ENCODE measurements at regions not wholly inside any gene's neighbourhood (a gene's known extent, or its start where the extent isn't known, plus 50 kb on each side); places are given as distances from the start of the nearest gene placed in this dataset.

DNA sequence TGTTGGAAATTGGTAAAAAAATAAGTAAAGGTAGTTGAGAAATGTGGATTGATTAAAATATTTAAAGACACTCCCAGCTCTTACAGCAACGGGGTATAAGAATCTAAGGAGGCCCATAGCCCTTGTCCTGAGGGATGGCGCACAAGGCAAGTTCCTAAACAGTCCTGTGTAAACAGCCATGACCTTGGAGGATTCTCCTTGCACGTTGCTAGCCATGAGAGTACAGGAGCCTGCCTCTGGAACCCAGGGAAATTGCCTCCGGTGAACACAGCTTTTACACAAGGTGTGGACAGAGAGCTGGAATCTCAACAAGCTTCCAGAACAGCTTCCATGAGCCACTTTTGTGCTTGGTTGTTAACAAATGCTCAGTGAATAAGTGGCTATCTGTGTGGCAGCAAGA, 378.2 kb downstream of the FOXO1 start:
- no peaks in the 10 kb centered on the region for H3K36me3 Mint-ChIP-seq (ENCODE audit: low read depth, unreplicated experiment)
- Histone ChIP-seq H3K4me1 (ENCODE audit: insufficient read depth, low read length) (no peaks in the 10 kb centered on the region), H3K79me2 (ENCODE audit: insufficient read depth, low read length) (no peaks in the 10 kb centered on the region), H4K20me1 (ENCODE audit: insufficient read depth, low read length) (no peaks in the 10 kb centered on the region), H3K27ac (ENCODE audit: low read depth, low read length) (no peak overlapping the region), H3K36me3 (ENCODE audit: insufficient read depth, low read length) (no peaks in the 10 kb centered on the region), H3K9ac (ENCODE audit: low read length) (no peak overlapping the region), H3K4me3 (ENCODE audit: insufficient read depth, low read depth, low read length) (no peak overlapping the region), H2AFZ (ENCODE audit: low read depth, low read length) (no peak overlapping the region), H3K9me3 (ENCODE audit: insufficient read depth, low read depth, low read length) (no peaks in the 10 kb centered on the region), H3K27me3 (ENCODE audit: insufficient read depth, low read length) (no peaks in the 10 kb centered on the region), H3K4me2 (ENCODE audit: low read length) (no peak overlapping the region)
- no peaks in the 10 kb centered on the region for H3K4me1 Mint-ChIP-seq (ENCODE audit: low read depth, unreplicated experiment)
- TF ChIP-seq, protein P1, sequence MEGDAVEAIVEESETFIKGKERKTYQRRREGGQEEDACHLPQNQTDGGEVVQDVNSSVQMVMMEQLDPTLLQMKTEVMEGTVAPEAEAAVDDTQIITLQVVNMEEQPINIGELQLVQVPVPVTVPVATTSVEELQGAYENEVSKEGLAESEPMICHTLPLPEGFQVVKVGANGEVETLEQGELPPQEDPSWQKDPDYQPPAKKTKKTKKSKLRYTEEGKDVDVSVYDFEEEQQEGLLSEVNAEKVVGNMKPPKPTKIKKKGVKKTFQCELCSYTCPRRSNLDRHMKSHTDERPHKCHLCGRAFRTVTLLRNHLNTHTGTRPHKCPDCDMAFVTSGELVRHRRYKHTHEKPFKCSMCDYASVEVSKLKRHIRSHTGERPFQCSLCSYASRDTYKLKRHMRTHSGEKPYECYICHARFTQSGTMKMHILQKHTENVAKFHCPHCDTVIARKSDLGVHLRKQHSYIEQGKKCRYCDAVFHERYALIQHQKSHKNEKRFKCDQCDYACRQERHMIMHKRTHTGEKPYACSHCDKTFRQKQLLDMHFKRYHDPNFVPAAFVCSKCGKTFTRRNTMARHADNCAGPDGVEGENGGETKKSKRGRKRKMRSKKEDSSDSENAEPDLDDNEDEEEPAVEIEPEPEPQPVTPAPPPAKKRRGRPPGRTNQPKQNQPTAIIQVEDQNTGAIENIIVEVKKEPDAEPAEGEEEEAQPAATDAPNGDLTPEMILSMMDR (IDR thresholded peaks at IDR 0.05; ENCODE audit: insufficient read depth, low read depth, low read length), result no peak
- no peak for TF ChIP-seq EZH2 (IDR thresholded peaks at IDR 0.05; ENCODE audit: insufficient read depth, low read length)
- no peak overlapping the region for H3K4me3 Mint-ChIP-seq (ENCODE audit: unreplicated experiment)
- no peak for DNase-seq (ENCODE audit: low read depth)
- no peak for FAIRE-seq
- H3K9me3 Mint-ChIP-seq (ENCODE audit: unreplicated experiment), result peaks cover 3% of the 10 kb centered on the region
- H3K27me3 Mint-ChIP-seq (ENCODE audit: low read depth, unreplicated experiment), result no peaks in the 10 kb centered on the region
- no peak overlapping the region for H3K27ac Mint-ChIP-seq (ENCODE audit: unreplicated experiment)

DNA sequence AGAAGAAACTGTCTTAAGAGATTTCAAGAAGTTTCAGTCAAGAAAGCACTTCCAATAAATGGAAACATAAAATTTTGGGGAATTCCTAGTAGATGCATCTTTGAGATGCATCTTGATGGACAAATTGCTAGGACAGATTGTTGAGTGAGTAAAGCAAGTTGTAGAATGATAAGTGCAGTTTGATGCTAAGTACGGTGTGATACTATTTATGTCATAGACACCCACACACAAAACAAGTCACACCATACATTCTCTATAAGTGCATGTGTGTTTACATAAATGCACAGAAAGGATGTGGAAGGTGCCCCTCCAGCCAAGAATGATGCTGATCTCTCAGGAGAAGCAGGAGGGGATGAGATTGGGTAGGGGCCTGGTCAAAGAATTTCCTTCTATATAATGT, 375.7 kb downstream of the FOXO1 start:
- H4K20me1 ChIP-seq (ENCODE audit: insufficient read depth, low read length), result no peaks in the 10 kb centered on the region
- H3K79me2 ChIP-seq (ENCODE audit: insufficient read depth, low read length), result no peaks in the 10 kb centered on the region
- H3K4me1 ChIP-seq (ENCODE audit: insufficient read depth, low read length), result no peaks in the 10 kb centered on the region
- FAIRE-seq (no peak), DNase-seq (ENCODE audit: low read depth) (no peak)
- Mint-ChIP-seq H3K4me3 (ENCODE audit: unreplicated experiment) (no peak overlapping the region), H3K4me1 (ENCODE audit: low read depth, unreplicated experiment) (no peaks in the 10 kb centered on the region), H3K27me3 (ENCODE audit: low read depth, unreplicated experiment) (no peaks in the 10 kb centered on the region), H3K36me3 (ENCODE audit: low read depth, unreplicated experiment) (no peaks in the 10 kb centered on the region), H3K27ac (ENCODE audit: unreplicated experiment) (no peak overlapping the region), H3K9me3 (ENCODE audit: unreplicated experiment) (peaks cover 4% of the 10 kb centered on the region)
- H3K9me3 ChIP-seq (ENCODE audit: insufficient read depth, low read depth, low read length), result no peaks in the 10 kb centered on the region
- H3K36me3 ChIP-seq (ENCODE audit: insufficient read depth, low read length), result no peaks in the 10 kb centered on the region
- H3K4me2 ChIP-seq (ENCODE audit: low read length), result no peak overlapping the region
- no peak overlapping the region for H3K4me3 ChIP-seq (ENCODE audit: insufficient read depth, low read depth, low read length)
- H3K27me3 ChIP-seq (ENCODE audit: insufficient read depth, low read length), result no peaks in the 10 kb centered on the region
- H3K27ac ChIP-seq (ENCODE audit: low read depth, low read length), result no peak overlapping the region
- TF ChIP-seq EZH2 (IDR thresholded peaks at IDR 0.05; ENCODE audit: insufficient read depth, low read length), result no peak
- TF ChIP-seq, protein P1 (IDR thresholded peaks at IDR 0.05; ENCODE audit: insufficient read depth, low read depth, low read length), result no peak
- no peak overlapping the region for H3K9ac ChIP-seq (ENCODE audit: low read length)
- no peak overlapping the region for H2AFZ ChIP-seq (ENCODE audit: low read depth, low read length)

DNA sequence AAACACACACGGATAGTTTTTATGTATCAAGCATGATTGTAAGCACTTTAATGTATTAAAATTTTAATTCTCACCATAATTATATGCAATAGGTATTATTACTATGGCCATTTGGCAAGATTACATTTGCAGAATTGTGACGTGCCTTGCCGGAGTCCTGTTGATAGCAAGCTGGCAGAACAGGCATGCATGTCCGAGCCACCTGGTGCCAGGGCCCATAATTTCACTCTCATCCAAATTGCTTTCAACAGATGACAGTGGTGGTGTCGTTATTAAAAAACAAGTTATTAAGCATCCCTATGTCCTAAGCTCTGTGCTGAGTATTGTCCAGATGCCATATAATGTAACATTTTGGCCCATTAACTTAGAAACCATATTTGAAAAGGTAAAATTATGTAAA, 374.3 kb downstream of the FOXO1 start:
- H4K20me1 ChIP-seq (ENCODE audit: insufficient read depth, low read length), result no peaks in the 10 kb centered on the region
- Mint-ChIP-seq H3K4me3 (ENCODE audit: unreplicated experiment) (no peak overlapping the region), H3K9me3 (ENCODE audit: unreplicated experiment) (peaks cover 6% of the 10 kb centered on the region), H3K4me1 (ENCODE audit: low read depth, unreplicated experiment) (no peaks in the 10 kb centered on the region), H3K36me3 (ENCODE audit: low read depth, unreplicated experiment) (peaks cover 1% of the 10 kb centered on the region), H3K27me3 (ENCODE audit: low read depth, unreplicated experiment) (no peaks in the 10 kb centered on the region), H3K27ac (ENCODE audit: unreplicated experiment) (no peak overlapping the region)
- no peak overlapping the region for H2AFZ ChIP-seq (ENCODE audit: low read depth, low read length)
- H3K27ac ChIP-seq (ENCODE audit: low read depth, low read length), result no peak overlapping the region
- DNase-seq (ENCODE audit: low read depth) (no peak), FAIRE-seq (no peak)
- no peaks in the 10 kb centered on the region for H3K27me3 ChIP-seq (ENCODE audit: insufficient read depth, low read length)
- no peak overlapping the region for H3K4me2 ChIP-seq (ENCODE audit: low read length)
- H3K9me3 ChIP-seq (ENCODE audit: insufficient read depth, low read depth, low read length), result peaks cover 3% of the 10 kb centered on the region
- no peak for TF ChIP-seq EZH2 (IDR thresholded peaks at IDR 0.05; ENCODE audit: insufficient read depth, low read length)
- TF ChIP-seq, protein P1 (IDR thresholded peaks at IDR 0.05; ENCODE audit: insufficient read depth, low read depth, low read length), result no peak
- no peaks in the 10 kb centered on the region for H3K79me2 ChIP-seq (ENCODE audit: insufficient read depth, low read length)
- no peak overlapping the region for H3K4me3 ChIP-seq (ENCODE audit: insufficient read depth, low read depth, low read length)
- no peaks in the 10 kb centered on the region for H3K4me1 ChIP-seq (ENCODE audit: insufficient read depth, low read length)
- H3K9ac ChIP-seq (ENCODE audit: low read length), result no peak overlapping the region
- no peaks in the 10 kb centered on the region for H3K36me3 ChIP-seq (ENCODE audit: insufficient read depth, low read length)

Data from astrocyte (in vitro differentiated cells and primary cell).